ENCODE measurements at regions not wholly inside any gene's neighbourhood (a gene's known extent, or its start where the extent isn't known, plus 50 kb on each side); places are given as distances from the start of the nearest gene placed in this dataset.
"Not testable (repeated sequence)": the region's sequence is repeated elsewhere in the genome, so short reads cannot be mapped to it uniquely, and the experiment has no call there.

DNA sequence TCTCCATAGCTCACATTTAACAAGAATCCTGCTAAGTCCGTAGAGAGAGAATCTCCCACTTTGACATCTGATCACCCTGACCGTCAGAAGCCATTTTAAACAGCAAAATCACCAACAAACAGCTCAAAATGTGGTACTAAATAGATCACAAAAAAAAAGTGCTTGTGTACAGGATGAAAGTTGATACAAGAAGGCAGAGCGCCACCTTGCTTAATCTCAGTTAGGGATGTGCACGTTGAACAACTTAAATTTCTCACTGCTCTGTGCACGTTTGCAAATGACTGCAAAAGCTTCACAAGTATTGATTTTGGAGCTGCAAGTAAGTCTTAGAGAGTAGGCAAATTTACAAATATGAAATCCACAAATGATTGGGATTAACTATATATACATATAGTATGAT lies 63.1 kb upstream of the NREP start:
- DNase-seq (ENCODE audit: low spot score) = no peak

DNA sequence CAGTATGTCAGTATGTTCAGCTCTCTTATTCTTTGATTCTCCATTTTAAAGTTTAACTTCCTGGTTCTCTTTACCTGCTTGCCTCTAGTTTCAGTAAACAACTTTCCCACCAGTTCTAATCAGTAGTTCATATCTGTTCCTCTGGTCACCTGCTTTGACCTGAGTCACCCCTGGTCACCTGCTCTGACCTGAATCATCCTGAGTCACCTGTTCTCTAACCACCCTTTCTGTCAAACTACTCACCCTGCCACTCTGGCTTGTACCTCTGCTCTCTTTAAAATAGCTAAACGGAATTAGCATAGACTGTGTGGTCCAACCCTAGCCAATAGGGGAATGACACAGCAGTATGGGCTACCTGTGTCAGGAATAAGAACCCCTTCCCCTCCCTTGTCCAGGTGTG lies 62.0 kb upstream of the NREP start:
- not testable (repeated sequence) for DNase-seq (ENCODE audit: low spot score)

DNA sequence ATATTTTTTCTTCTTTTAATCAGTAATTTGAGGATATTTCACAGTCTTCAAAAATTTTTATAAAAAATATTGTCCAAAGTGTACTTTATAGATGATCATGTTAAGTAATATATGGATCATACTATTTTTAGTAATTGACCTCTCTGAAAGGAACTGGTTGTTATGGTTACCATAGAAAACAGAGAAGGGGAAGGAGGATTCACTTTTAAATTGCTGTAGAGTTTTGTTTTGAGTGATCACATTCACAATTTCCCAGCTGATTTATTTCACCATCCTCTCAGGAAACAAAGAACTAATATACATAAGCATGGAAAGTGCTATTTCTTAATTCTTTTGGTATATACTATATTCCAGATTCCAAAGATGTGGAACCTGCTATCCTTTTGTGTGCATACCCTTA lies 56.5 kb upstream of the NREP start:
- no peak for DNase-seq (ENCODE audit: low spot score)

DNA sequence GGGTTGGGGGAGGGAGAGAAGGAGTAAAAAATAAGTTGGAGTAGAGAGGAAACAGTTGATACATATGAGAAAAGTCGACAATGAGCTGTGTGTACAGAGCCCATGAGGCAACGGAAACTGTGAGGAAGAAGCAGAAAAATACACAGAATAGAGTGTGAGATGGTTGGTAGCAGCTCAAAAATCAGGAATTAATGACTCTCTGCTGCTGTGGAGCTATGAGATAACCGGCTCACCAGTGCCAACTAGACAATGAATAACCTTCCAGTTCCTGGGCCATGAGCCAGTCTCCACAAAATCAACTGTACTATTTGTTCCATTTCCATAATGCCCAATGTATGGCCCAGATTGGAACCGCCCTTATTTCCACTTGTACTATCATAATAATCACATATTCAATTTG lies 53.1 kb upstream of the NREP start:
- no peak for DNase-seq (ENCODE audit: low spot score)
